COR-L47 (cell line): ENCODE measurements at regions not wholly inside any gene's neighbourhood (a gene's known extent, or its start where the extent isn't known, plus 50 kb on each side); places are given as distances from the start of the nearest gene placed in this dataset.

Experiments
- DNase-seq: peaks from one replicate; lab custom pipeline; 2025; lab: John Stamatoyannopoulos, UW

GRCh38 chr11:69365558-69365957 is 71.6 kb downstream of the MYEOV start:
- DNase-seq = no peak

DNA sequence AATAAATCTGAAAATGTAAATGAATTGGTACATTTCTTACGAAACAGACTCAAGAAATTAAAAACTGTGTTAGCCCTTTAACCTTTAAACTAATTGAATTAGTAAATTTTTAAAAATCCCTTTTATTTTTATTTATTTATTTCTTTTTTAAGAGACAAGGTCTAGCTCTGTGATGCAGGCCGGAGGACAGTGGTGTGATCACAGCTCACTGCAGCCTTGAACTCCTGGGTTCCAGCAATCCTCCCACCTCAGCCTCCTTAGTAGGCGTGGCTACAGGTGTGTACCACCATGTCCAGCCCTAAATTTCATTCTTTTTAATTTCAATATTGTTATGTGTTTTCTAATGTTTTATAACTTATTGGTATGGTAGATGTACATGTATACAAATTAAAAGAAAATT is 72.6 kb downstream of the MYEOV start:
- no peak for DNase-seq

DNA sequence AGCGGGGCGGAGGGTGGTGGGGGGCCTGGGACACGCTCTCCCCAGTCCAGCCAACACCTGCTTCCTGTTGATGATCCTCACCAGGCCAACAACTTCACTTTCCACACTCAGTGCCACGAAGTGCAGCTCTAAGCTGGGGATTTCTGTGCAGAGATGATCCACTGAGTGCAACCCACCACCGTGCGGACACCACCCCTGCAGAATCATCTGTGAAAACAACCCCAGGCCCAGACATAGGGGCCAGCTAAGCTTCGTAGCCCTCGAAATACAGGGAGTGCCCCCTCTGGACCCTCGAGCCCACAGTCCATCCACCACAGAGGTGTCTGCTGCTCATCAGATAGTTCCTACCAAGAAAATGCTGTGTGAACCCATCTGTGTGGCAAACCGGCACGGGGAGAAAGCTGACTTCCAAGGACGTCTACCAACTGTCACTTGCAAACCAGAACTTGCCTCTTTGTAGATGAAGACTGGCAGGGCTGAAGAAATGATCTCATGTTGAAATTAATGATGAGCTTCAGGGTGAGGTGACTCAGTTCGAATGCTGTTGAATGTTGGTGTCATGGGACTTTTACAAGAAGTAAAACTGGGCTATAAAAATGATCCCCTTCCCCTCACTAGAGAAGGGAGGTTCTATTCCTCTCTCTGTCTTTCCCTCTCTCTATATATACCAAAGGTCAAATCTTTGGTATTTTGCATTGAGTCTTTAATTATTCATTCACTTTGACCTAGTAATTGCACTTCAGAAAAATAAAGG is 73.4 kb downstream of the MYEOV start:
- no peak for DNase-seq

- DNase-seq = no peak
Measured at GRCh38 chr11:69368119-69368880, 74.3 kb downstream of the MYEOV start.

DNA sequence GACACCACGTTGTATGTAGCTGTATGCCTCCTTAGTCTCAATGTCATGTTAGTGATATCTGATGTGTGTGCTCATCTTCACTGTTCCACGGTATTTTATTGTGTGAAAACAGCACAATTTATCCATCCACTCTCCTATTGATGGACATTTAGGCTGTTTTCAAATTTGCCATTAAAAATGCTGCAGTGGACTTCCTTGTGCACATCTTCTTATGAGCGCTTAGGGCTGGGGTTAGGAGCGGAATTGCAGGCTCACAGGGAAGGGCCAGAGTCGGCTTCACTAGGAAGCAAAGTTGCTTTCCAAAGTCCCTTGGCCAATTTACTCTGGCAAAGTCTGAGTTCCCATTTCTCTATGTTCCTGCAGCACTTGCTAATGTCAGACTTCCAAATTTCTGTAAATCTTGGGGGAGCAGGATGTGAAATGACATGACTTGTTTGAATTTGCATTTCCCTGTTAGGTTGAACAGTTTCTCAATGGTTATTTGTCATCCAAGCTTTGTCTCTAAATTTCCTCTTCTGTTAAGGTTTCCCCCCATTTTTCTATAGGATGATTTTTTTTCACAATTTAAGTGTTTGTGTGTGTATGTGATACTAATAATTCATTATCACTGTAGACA is 75.4 kb downstream of the MYEOV start:
- DNase-seq = no peak

GRCh38 chr11:69369945-69370344 is 76.0 kb downstream of the MYEOV start:
- DNase-seq = no peak

GRCh38 chr11:69370984-69371709 is 77.2 kb downstream of the MYEOV start:
- no peak for DNase-seq

DNA sequence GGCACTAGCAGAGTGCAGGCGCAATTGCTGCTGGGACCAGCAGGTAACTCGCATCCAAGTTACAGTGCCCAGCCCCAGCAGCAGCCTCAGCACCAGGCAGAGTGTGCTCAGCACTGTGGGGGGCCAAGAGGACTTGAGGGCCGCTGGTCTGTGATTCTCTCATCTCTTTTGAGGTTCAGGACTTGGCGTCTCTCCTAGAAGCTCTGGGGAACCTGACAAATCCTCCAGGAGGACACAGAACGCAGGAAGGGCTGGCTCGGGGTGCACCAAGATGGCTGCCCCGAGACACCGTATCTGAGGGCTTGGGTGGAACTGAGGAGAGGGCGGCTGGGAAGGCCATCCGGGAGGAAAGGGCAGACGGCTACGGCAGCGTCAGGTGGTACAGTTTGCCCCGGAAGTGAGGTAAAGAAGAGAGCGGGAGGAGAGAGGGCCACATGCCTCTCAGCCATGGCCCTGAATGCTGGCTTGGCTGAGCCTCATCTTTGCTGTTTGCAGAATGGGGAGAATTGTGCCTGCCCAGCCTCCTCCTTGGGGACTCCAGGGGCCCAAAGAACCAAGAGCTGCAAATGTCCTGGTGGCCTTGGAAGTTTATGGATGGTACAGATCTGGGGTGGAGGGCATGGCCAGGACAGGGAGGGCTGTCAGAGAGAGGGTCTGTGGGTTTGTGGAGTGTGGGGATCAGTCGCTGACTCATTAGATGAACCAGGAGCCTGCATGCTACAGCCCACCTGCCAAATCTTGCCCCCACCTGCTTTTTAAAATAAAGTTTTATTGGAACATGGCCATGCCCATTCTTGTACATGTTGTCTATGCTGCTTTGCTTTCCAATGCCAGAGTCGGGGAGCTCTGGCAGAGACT is 78.0 kb downstream of the MYEOV start:
- no peak for DNase-seq

DNA sequence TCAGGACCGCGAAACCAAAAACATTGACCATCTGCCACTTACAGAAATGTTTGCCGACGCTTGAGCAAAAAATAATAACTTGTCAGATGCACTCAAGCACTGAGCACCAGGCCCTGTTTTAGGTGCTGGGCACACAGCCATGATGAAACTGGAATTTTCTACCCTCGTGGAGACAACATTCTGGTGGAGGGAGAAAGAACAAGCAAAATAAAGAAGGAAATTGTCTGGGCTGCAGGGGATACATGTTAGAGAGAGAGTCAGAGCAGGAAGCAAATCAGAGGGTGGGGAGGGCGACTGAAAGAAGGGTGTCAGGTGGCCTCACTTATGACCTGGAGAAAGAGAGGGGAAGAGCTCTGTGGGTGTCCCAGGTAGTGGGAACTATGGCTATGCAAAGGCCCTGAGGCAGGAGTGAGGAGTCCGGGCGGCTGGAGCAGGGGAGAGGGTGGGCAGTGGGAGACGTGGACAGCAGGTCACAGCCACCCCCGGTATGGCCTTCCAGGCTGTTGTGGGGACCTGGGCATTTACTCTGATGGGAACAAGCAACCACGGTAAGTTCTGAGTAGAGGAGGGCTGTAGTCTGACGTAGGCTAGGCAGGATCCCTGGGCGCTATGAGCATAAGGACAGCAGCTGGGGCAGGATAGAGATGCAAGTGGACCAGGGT is 78.8 kb downstream of the MYEOV start:
- no peak for DNase-seq

DNA sequence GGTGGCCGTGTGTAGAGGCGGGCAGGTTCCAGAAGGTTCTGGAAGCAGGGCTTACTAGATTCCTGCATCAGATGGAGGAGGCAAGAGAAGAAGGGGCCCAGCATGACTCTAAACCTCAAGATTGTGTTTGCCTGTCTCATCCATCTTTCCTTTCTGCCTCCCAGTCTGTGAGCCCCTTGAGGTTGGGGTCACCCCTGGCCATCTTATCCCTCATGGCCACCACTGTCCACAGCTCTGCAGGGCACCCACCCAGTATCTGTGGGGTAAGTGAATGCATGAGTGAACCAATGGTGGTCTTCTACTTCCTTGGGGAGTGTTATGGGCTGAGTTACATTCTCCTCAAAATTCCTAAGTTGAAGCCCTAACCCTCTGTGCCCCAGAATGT is 79.3 kb downstream of the MYEOV start:
- DNase-seq = no peak

DNA sequence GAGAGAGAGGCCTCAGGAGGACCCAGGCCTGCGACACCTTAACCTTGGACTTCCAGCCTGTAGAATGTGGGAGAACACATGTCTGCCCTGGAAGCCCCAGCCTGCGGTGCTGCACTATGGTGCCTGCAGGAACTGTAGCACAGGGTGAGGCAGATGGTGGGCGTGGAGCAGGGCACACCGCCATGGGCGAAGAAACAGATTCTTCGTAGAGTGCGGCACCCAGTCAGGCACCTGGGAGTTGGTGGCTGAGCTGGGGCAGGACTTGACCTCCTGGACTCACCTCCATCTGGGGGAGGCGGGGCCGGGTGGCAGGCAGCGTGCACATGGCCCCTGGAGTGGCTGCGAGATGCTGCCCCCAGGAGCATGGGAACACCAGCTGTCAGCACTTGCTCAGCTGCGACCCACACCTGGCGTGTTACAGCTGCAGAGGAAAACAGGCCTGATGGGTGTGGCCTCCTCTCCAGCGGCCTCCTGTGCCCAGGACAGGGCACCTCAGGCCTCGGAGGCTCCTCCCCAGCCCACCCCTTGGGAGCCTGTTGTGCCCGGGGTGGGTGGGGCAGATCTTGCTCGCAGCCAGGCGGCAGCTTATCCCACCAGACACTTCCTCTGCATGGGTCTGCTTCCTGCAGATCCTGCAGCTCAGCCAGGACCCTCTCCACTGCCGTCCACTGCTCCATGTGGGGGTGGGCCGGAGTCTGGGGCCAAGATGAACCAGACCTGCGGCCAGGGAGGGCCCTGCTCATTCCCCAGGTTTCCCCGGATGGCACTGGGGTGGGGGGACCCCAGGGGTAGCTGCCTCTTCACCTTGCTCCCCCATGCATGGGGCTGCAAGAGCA is 80.4 kb downstream of the MYEOV start:
- DNase-seq = no peak

DNA sequence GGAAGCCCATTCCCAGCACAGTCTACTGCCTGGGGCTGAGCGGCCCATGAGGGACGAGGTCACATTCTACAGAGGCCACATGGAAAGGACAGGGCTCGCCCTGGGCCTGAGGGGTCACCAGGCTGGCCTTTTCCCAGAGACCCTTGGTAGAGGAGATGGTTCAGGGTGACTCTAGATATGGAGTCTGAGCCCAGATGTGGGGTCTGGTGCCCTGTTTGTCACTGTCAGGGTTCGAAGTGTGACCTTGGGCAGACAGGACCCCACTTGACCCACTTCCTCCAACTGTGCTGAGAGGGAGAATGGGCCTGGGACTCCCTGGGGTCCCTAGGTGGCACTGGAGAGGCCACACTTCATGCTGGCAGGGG is 81.0 kb downstream of the MYEOV start:
- DNase-seq = no peak

GRCh38 chr11:69375316-69376154 is 81.6 kb downstream of the MYEOV start:
- DNase-seq = no peak

- no peak for DNase-seq
Measured at GRCh38 chr11:69376155-69377028, 82.4 kb downstream of the MYEOV start.

DNA sequence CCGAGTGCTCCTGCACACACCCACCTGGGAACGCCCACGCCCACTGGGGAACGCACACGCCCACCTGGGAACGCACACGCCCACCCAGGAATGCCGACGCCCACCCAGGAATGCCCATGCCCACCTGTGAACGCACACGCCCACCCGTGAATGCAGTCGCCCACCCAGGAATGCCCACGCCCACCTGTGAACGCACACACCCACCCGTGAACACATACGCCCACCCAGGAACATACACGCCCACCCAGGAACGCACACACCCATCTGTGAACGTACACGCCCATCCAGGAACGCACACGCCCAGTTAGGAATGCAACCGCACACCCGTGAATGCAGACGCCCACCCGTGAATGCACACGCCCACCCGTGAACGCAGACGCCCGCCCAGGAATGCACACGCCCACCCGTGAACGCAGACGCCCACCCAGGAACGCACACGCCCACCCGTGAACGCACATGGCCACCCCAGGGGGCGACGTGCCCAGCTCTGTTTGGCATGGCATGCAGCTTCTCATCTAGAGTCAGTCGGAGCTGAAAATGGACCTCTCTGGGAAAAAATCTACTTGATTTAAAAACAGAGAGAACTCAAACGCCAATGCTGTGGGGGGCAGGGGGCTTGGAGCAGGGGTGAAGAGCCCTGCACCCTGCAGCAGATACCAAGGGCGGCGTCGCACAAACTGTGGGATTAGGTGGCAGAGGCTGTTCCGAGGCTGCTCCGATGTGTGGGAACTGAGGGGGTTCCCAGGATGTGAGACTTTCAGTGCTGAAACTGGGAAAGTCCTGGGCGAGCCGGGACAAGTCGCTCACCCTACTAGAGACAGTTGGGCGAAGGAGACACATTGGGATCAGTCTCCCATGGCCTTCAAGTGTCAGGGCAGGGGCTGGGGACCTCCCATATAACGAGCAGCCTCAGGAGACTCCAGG is 83.3 kb downstream of the MYEOV start:
- DNase-seq = no peak

- DNase-seq = no peak
Measured at GRCh38 chr11:69377953-69378302, 84.0 kb downstream of the MYEOV start.
